ENCODE measurements at regions not wholly inside any gene's neighbourhood (a gene's known extent, or its start where the extent isn't known, plus 50 kb on each side); places are given as distances from the start of the nearest gene placed in this dataset.

- DNase-seq (peak in 3 of 5 donors; percentile 48 to 74 (median 70)), ATAC-seq (peak; percentile 71 to 91 (median 78))
- no peak overlapping the region for H3K4me3 ChIP-seq
- no peaks in the 10 kb centered on the region for H3K27me3 ChIP-seq
- intact Hi-C loops (cut with DNase I): loop anchor here in 1 of 10 donors (10.0 kb wide), 1 partner anchor 80 kb away; no protein-coding TSS in a partner anchor
- H3K9me3 ChIP-seq: no peaks in the 10 kb centered on the region
- TF ChIP-seq POLR2A (IDR thresholded peaks at IDR 0.05): no peak
- TF ChIP-seq, protein P1, sequence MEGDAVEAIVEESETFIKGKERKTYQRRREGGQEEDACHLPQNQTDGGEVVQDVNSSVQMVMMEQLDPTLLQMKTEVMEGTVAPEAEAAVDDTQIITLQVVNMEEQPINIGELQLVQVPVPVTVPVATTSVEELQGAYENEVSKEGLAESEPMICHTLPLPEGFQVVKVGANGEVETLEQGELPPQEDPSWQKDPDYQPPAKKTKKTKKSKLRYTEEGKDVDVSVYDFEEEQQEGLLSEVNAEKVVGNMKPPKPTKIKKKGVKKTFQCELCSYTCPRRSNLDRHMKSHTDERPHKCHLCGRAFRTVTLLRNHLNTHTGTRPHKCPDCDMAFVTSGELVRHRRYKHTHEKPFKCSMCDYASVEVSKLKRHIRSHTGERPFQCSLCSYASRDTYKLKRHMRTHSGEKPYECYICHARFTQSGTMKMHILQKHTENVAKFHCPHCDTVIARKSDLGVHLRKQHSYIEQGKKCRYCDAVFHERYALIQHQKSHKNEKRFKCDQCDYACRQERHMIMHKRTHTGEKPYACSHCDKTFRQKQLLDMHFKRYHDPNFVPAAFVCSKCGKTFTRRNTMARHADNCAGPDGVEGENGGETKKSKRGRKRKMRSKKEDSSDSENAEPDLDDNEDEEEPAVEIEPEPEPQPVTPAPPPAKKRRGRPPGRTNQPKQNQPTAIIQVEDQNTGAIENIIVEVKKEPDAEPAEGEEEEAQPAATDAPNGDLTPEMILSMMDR (IDR thresholded peaks at IDR 0.05): no peak
- 47 to 65% (median 54%) methylated on average over 14 of the region's 14 CpGs for WGBS, 4 donors
- no peaks in the 10 kb centered on the region for H3K36me3 ChIP-seq
- H3K27ac ChIP-seq: peak overlapping the region; percentile 25 to 90 (median 78)
- H3K4me1 ChIP-seq: peaks cover 2 to 57% (median 23%) of the 10 kb centered on the region in 12 donors
Measured at GRCh38 chr10:43965033-43965917, 316.6 kb upstream of the ZNF32 start.

DNA sequence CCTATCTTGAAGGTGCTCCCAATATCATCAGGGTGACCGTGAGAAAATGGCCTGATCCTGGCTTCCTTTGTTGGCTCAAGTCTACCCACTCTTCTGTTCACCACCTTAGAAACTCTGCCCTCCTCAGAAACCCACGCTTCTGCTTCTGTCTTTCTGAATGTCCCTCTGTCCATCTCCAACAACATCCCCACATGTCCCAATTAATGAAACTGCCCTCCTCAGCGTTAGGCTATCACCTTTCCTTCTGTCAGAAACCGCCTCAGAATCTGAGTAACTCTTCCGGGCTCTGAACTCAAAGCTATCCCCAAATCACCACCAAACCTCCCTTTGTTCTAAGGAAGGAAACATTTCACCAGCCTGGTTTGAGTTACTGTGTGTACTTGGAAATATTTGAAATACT, 315.8 kb upstream of the ZNF32 start:
- Histone ChIP-seq H3K4me1 (peaks cover 2 to 64% (median 23%) of the 10 kb centered on the region in 12 donors), H3K36me3 (no peaks in the 10 kb centered on the region), H3K4me3 (no peak overlapping the region), H3K9me3 (no peaks in the 10 kb centered on the region), H3K27ac (peak overlapping the region; percentile 25 to 90 (median 78)), H3K27me3 (no peaks in the 10 kb centered on the region)
- TF ChIP-seq, protein P1 (IDR thresholded peaks at IDR 0.05): no peak
- no peak for TF ChIP-seq POLR2A (IDR thresholded peaks at IDR 0.05)
- ATAC-seq (no peak), DNase-seq (no peak)
- WGBS, 4 donors: 79 to 82% (median 80%) methylated on average over 5 of the region's 5 CpGs
- intact Hi-C loops (cut with DNase I): loop anchor here in 2 of 10 donors (5.0 to 10.0 kb wide), 3 partner anchors 43 to 80 kb away; no protein-coding TSS in a partner anchor

GRCh38 chr10:43963793-43964425, 315.2 kb upstream of the ZNF32 start:
- DNase-seq: peak in 1 of 5 donors; percentile 56
- 74 to 80% (median 76%) methylated on average over 9 to 10 of the region's 10 CpGs for WGBS, 4 donors
- H3K4me3 ChIP-seq: no peak overlapping the region
- H3K4me1 ChIP-seq: peaks cover 2 to 67% (median 23%) of the 10 kb centered on the region in 12 donors
- no peaks in the 10 kb centered on the region for H3K9me3 ChIP-seq
- H3K36me3 ChIP-seq: no peaks in the 10 kb centered on the region
- peak overlapping the region; percentile 12 to 90 (median 78) for H3K27ac ChIP-seq
- intact Hi-C loops (cut with DNase I): loop anchor here in 2 of 10 donors (5.0 to 10.0 kb wide), 3 partner anchors 43 to 81 kb away; no protein-coding TSS in a partner anchor
- H3K27me3 ChIP-seq: no peaks in the 10 kb centered on the region
- TF ChIP-seq, protein P1 (IDR thresholded peaks at IDR 0.05): no peak
- TF ChIP-seq POLR2A (IDR thresholded peaks at IDR 0.05): no peak
- ATAC-seq: no peak

DNA sequence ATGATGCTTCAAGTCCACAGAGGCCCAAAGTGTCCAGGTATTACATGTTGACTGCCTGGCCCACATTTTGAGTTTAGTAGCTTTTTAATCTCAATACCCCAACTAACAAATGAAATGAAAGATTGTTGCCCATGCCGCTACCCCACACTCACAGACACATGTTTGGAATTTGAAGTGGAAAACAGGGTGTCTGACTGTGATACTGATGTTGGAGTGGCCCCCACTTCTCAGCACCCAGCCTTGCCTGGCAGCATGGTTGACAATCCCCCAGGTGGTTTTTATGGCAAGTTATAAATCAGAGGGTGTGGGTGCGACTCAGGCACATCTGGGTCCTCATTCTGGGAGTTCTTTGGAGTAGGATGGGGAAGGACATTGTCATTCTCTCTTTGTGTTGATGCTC, 314.7 kb upstream of the ZNF32 start:
- ATAC-seq: no peak
- Histone ChIP-seq H3K4me1 (peaks cover 2 to 69% (median 23%) of the 10 kb centered on the region in 12 donors), H3K27me3 (no peaks in the 10 kb centered on the region), H3K36me3 (no peaks in the 10 kb centered on the region), H3K4me3 (no peak overlapping the region), H3K27ac (peak overlapping the region in 4 of 12 donors; percentile 60 to 90 (median 82)), H3K9me3 (no peaks in the 10 kb centered on the region)
- 88 to 100% (median 98%) methylated on average over 2 of the region's 2 CpGs for WGBS, 4 donors
- TF ChIP-seq POLR2A (IDR thresholded peaks at IDR 0.05): no peak
- no peak for DNase-seq
- intact Hi-C loops (cut with DNase I): loop anchor here in 2 of 10 donors (5.0 to 10.0 kb wide), 3 partner anchors 44 to 81 kb away; no protein-coding TSS in a partner anchor
